ENCODE measurements at regions not wholly inside any gene's neighbourhood (a gene's known extent, or its start where the extent isn't known, plus 50 kb on each side); places are given as distances from the start of the nearest gene placed in this dataset.
A peak's percentile ranks its signal among the peaks of the same experiment; 100 is the strongest.

DNA sequence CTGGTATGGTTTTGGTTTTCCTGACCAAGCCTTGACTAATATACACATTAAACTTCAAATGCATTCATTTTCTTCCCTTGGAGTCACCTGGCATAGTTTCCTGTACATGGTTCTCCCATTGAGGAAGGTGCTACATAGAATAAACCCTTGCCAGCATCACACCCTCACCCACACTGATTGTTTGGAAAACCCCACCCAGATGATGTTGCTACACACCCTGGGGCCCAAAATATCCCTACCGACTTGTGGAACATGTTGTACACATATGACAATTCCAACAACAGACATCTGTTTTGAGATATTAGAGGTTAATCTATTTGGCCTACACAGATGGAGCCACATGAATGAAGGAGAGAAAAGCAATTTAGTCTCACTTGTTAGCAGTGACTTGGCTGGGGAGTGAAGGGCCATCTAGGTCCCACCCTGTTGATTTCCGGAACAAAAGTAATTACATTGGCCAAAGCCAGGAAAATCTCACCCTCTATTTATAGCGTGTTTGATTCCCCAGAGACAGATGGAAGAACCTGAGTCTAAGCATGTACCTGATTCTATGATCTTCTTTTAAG, 606.0 kb upstream of the BTBD3 start:
- H3K4me3 ChIP-seq = no peak overlapping the region
- H3K27me3 ChIP-seq (ENCODE audit: low read depth) = no peaks in the 10 kb centered on the region
- H3K4me1 ChIP-seq = peaks cover 11% of the 10 kb centered on the region
- no peaks in the 10 kb centered on the region for H3K36me3 ChIP-seq
- H3K9me3 ChIP-seq (replicated peaks) = no peaks in the 10 kb centered on the region
- intact Hi-C loops (cut with micrococcal nuclease) = no loop called here
- no peak for DNase-seq
- peak overlapping the region; percentile 43 for H3K27ac ChIP-seq (replicated peaks)
- TF ChIP-seq, protein P1, sequence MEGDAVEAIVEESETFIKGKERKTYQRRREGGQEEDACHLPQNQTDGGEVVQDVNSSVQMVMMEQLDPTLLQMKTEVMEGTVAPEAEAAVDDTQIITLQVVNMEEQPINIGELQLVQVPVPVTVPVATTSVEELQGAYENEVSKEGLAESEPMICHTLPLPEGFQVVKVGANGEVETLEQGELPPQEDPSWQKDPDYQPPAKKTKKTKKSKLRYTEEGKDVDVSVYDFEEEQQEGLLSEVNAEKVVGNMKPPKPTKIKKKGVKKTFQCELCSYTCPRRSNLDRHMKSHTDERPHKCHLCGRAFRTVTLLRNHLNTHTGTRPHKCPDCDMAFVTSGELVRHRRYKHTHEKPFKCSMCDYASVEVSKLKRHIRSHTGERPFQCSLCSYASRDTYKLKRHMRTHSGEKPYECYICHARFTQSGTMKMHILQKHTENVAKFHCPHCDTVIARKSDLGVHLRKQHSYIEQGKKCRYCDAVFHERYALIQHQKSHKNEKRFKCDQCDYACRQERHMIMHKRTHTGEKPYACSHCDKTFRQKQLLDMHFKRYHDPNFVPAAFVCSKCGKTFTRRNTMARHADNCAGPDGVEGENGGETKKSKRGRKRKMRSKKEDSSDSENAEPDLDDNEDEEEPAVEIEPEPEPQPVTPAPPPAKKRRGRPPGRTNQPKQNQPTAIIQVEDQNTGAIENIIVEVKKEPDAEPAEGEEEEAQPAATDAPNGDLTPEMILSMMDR (IDR thresholded peaks at IDR 0.05; ENCODE audit: borderline replicate concordance) = no peak

DNA sequence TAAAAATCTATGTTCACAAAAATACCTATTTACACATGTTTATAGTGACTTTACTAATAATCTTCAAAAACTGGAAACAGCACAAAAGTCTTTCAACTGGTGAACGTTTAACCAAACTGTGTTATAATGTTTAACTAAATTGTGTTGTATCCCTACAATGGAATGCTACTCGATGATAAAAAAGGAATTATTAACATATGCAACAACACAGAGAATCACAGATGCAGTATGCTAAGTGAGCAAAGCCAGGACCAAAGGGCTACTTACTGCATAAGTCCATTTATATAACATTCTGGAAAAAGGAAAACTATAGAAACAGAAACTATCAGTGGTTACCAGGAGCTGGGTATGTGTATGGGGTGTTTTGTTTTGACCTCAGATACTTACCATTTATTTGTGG, 602.2 kb upstream of the BTBD3 start:
- no peak for DNase-seq
- Histone ChIP-seq H3K36me3 (no peaks in the 10 kb centered on the region), H3K9me3 (replicated peaks) (peaks cover 10% of the 10 kb centered on the region), H3K4me3 (no peak overlapping the region), H3K27me3 (ENCODE audit: low read depth) (no peaks in the 10 kb centered on the region), H3K4me1 (peaks cover 11% of the 10 kb centered on the region), H3K27ac (replicated peaks) (no peak overlapping the region)
- TF ChIP-seq, protein P1 (IDR thresholded peaks at IDR 0.05; ENCODE audit: borderline replicate concordance) = no peak
- intact Hi-C loops (cut with micrococcal nuclease) = no loop called here

DNA sequence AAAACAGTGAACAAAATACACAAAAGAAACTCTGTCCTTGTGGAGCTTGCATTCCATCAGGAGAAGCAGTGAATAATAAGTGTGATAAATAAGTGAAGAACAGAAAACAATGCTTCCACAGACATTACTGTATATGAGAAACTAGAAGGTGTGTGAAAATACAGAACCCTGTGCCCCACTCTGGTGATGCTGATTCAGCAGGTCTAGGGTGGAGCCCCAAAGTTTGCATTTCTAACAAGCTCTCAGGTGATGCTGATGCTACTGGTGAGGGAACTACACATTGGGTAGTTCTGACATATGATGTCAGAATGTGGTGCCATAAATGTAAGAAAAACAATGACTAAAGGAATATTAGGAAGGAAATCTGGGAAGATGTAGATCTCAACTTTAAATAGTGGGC, 601.4 kb upstream of the BTBD3 start:
- H3K36me3 ChIP-seq = no peaks in the 10 kb centered on the region
- no peaks in the 10 kb centered on the region for H3K27me3 ChIP-seq (ENCODE audit: low read depth)
- intact Hi-C loops (cut with micrococcal nuclease) = no loop called here
- H3K27ac ChIP-seq (replicated peaks) = no peak overlapping the region
- peaks cover 10% of the 10 kb centered on the region for H3K4me1 ChIP-seq
- H3K9me3 ChIP-seq (replicated peaks) = peaks cover 15% of the 10 kb centered on the region
- TF ChIP-seq, protein P1 (IDR thresholded peaks at IDR 0.05; ENCODE audit: borderline replicate concordance) = no peak
- DNase-seq = no peak
- no peak overlapping the region for H3K4me3 ChIP-seq

DNA sequence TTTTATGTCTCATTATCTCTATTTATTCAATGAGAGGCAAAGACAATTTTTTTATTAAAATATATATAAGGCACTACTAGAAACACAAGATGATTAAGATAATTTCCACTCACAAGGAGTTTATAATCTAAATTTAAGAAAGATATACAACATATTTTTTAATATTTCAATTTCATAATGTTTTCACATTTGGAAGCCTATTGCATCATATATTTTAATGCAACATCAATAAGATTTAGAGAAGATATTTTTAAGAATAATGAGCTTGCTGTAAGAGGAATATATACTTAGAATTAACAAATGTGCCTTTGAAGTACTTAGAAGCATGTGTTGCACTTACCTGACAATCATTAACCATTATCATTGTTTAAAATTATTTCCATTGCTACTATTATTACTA, 597.7 kb upstream of the BTBD3 start:
- Histone ChIP-seq H3K4me1 (no peaks in the 10 kb centered on the region), H3K36me3 (no peaks in the 10 kb centered on the region), H3K27ac (replicated peaks) (no peak overlapping the region), H3K9me3 (replicated peaks) (peaks cover 31% of the 10 kb centered on the region), H3K27me3 (ENCODE audit: low read depth) (no peaks in the 10 kb centered on the region), H3K4me3 (no peak overlapping the region)
- DNase-seq = no peak
- intact Hi-C loops (cut with micrococcal nuclease) = no loop called here
- TF ChIP-seq, protein P1 (IDR thresholded peaks at IDR 0.05; ENCODE audit: borderline replicate concordance) = no peak

- no peak overlapping the region for H3K27ac ChIP-seq (replicated peaks)
- intact Hi-C loops (cut with micrococcal nuclease) = no loop called here
- no peaks in the 10 kb centered on the region for H3K36me3 ChIP-seq
- H3K27me3 ChIP-seq (ENCODE audit: low read depth) = no peaks in the 10 kb centered on the region
- H3K4me1 ChIP-seq = no peaks in the 10 kb centered on the region
- H3K4me3 ChIP-seq = no peak overlapping the region
- peaks cover 21% of the 10 kb centered on the region for H3K9me3 ChIP-seq (replicated peaks)
- TF ChIP-seq, protein P1 (IDR thresholded peaks at IDR 0.05; ENCODE audit: borderline replicate concordance) = no peak
- no peak for DNase-seq
These were observed 593.9 kb upstream of the BTBD3 start for GRCh38 chr20:11323816-11324215.
